PC-3 (cell line): ENCODE measurements at regions not wholly inside any gene's neighbourhood (a gene's known extent, or its start where the extent isn't known, plus 50 kb on each side); places are given as distances from the start of the nearest gene placed in this dataset.

Experiments used
- ATAC-seq: fragments of 200-7000 bp; cut with Tn5 transposase; 2 replicates; pipeline ENCODE4 v1.9.1; 2020; ENCODE audit warnings: mild to moderate bottlenecking, moderate library complexity
- BruUV-seq: library from RNA; stranded (reverse); fragments of 400-500 nt; replicated peaks from 2 replicates; lab custom pipeline; 2021; lab: Mats Ljungman, UMichigan
- CTCF ChIA-PET: fragments of 300-600 bp; sonication (Branson Sonifier 250); formaldehyde crosslinking; loops from one replicate; lab custom pipeline; 2022; ENCODE audit warnings: antibody characterized with exemption; lab: Charles Lee
- POLR2A ChIA-PET: fragments of 300-600 bp; sonication (Branson Sonifier 250); formaldehyde crosslinking; loops from one replicate; lab custom pipeline; 2022; ENCODE audit warnings: antibody characterized with exemption; ENCODE audit not compliant: unreplicated experiment; lab: Charles Lee
- DNase-seq: peaks from one replicate; pipeline ENCODE4 v3.0.0-alpha.2; 2015
- H2AFZ ChIP-seq: fragments of 300-600 bp; sonication (generic); 2 replicates; pipeline ENCODE4 v1.6.0; 2016; ENCODE audit warnings: antibody characterized with exemption, low read length
- H3F3A ChIP-seq: fragments of 300-600 bp; sonication (generic); one replicate; pipeline ENCODE4 v1.6.0; 2017; ENCODE audit warnings: antibody characterized with exemption, low read length, control low read depth, mild to moderate bottlenecking; ENCODE audit not compliant: unreplicated experiment
- H3K27ac ChIP-seq: fragments of 300-600 bp; sonication (generic); 2 replicates; pipeline ENCODE4 v1.5.1; 2016; ENCODE audit warnings: mild to moderate bottlenecking, low read length
- H3K27me3 ChIP-seq: fragments of 300-600 bp; sonication (generic); 2 replicates; pipeline ENCODE4 v1.6.1; 2016; ENCODE audit warnings: low read length, mixed read lengths
- H3K36me3 ChIP-seq: fragments of 300-600 bp; sonication (generic); 2 replicates; pipeline ENCODE4 v1.6.1; 2016; ENCODE audit warnings: low read depth, mixed run types, low read length, mixed read lengths
- H3K4me1 ChIP-seq: fragments of 300-600 bp; sonication (generic); 2 replicates; pipeline ENCODE4 v1.5.1; 2016; ENCODE audit warnings: low read length; ENCODE audit not compliant: insufficient read depth
- H3K4me2 ChIP-seq: fragments of 300-600 bp; sonication (generic); 2 replicates; pipeline ENCODE4 v1.6.0; 2016; ENCODE audit warnings: low read length
- H3K4me3 ChIP-seq: fragments of 300-600 bp; sonication (generic); 2 replicates; pipeline ENCODE4 v1.5.1; 2016; ENCODE audit warnings: mild to moderate bottlenecking, low read length, mixed read lengths
- H3K79me2 ChIP-seq: fragments of 300-600 bp; sonication (generic); 2 replicates; pipeline ENCODE4 v1.6.1; 2017; ENCODE audit warnings: low read length, mixed read lengths
- H3K9ac ChIP-seq: fragments of 300-600 bp; sonication (generic); 2 replicates; pipeline ENCODE4 v1.6.0; 2016; ENCODE audit warnings: mild to moderate bottlenecking, low read length
- H3K9me2 ChIP-seq: fragments of 300-600 bp; sonication (generic); replicated peaks from 2 replicates; pipeline ENCODE4 v1.6.1; 2016; ENCODE audit warnings: mixed run types, low read length, mixed read lengths
- H3K9me3 ChIP-seq: fragments of 300-600 bp; sonication (generic); 2 replicates; pipeline ENCODE4 v1.6.1; 2016; ENCODE audit warnings: low read length, mixed read lengths
- H4K20me1 ChIP-seq: fragments of 300-600 bp; sonication (generic); 2 replicates; pipeline ENCODE4 v1.6.1; 2016; ENCODE audit warnings: low read length, mixed read lengths
- CTCF ChIP-seq: fragments of 300-600 bp; sonication (generic); conservative IDR thresholded peaks from 2 replicates; pipeline ENCODE4 v1.5.1; 2017; ENCODE audit warnings: antibody characterized with exemption, low read depth, mild to moderate bottlenecking, low read length
- EZH2 ChIP-seq: fragments of 300-600 bp; sonication (generic); IDR thresholded peaks from one replicate; pipeline ENCODE4 v1.6.1; 2017; ENCODE audit warnings: antibody characterized with exemption, mild to moderate bottlenecking, low read length; ENCODE audit not compliant: unreplicated experiment
- EZH2phosphoT487 ChIP-seq: fragments of 300-600 bp; sonication (generic); IDR thresholded peaks from 2 replicates; pipeline ENCODE4 v1.6.1; 2018; ENCODE audit warnings: mild to moderate bottlenecking, antibody characterized with exemption, low read length, borderline replicate concordance
- intact Hi-C: fragments of 100-400 bp; cut with micrococcal nuclease; formaldehyde crosslinking; loops from 2 replicates; pipeline ENCODE4 v1.9.0; 2023

- Histone ChIP-seq H3K79me2 (no peaks in the 10 kb centered on the region), H3K36me3 (no peaks in the 10 kb centered on the region), H3F3A (no peaks in the 10 kb centered on the region), H3K9me3 (no peaks in the 10 kb centered on the region), H2AFZ (no peak overlapping the region), H3K27me3 (peaks cover 4% of the 10 kb centered on the region), H3K4me2 (no peak overlapping the region), H3K27ac (no peak overlapping the region), H4K20me1 (no peaks in the 10 kb centered on the region), H3K4me3 (no peak overlapping the region), H3K9ac (no peak overlapping the region), H3K4me1 (peaks cover 12% of the 10 kb centered on the region), H3K9me2 (no peaks in the 10 kb centered on the region)
- TF ChIP-seq EZH2 (no peak), EZH2phosphoT487 (no peak), CTCF (no peak)
- ChIA-PET POLR2A (no interaction called here), CTCF (interaction anchor here (0.5 to 0.9 kb wide), 2 partner anchors 123 to 437 kb away, joined by 3 read pairs; no protein-coding TSS in a partner anchor)
- ATAC-seq (no peak), DNase-seq (no peak)
- no TSS peak for BruUV-seq
- intact Hi-C loops: no loop called here
Observed at GRCh38 chr1:214208460-214208859, 72.5 kb upstream of the SMYD2 start.

- H3K9ac ChIP-seq: no peak overlapping the region
- no TSS peak for BruUV-seq
- H3K36me3 ChIP-seq: no peaks in the 10 kb centered on the region
- no peak overlapping the region for H3K4me3 ChIP-seq
- intact Hi-C loops: no loop called here
- peaks cover 4% of the 10 kb centered on the region; the same call in 1 of the 2 replicates for H3K27me3 ChIP-seq
- no peak overlapping the region for H2AFZ ChIP-seq
- H3K27ac ChIP-seq: no peak overlapping the region
- H3K9me2 ChIP-seq: no peaks in the 10 kb centered on the region
- POLR2A ChIA-PET: no interaction called here
- TF ChIP-seq EZH2phosphoT487: no peak
- no peak for TF ChIP-seq EZH2
- TF ChIP-seq CTCF: no peak
- H4K20me1 ChIP-seq: no peaks in the 10 kb centered on the region
- DNase-seq (no peak), ATAC-seq (no peak)
- CTCF ChIA-PET: no interaction called here
- H3K79me2 ChIP-seq: no peaks in the 10 kb centered on the region
- no peak overlapping the region for H3K4me2 ChIP-seq
- no peaks in the 10 kb centered on the region for H3F3A ChIP-seq
- H3K4me1 ChIP-seq: peaks cover 20% of the 10 kb centered on the region
- no peaks in the 10 kb centered on the region for H3K9me3 ChIP-seq
Observed at GRCh38 chr1:214209260-214209808, 71.6 kb upstream of the SMYD2 start.

- peak overlapping the region; percentile 0; the same call in 1 of the 2 replicates for H3K4me3 ChIP-seq
- H3K4me1 ChIP-seq: peaks cover 56% of the 10 kb centered on the region
- no TSS peak for BruUV-seq
Observed at GRCh38 chr1:214213136-214213535, 67.8 kb upstream of the SMYD2 start.

More at GRCh38 chr1:214213136-214213535, 67.8 kb upstream of the SMYD2 start:
- no peaks in the 10 kb centered on the region for H3K9me2 ChIP-seq
- H4K20me1 ChIP-seq: no peaks in the 10 kb centered on the region
- no peaks in the 10 kb centered on the region for H3K9me3 ChIP-seq
- no peaks in the 10 kb centered on the region for H3F3A ChIP-seq
- H3K79me2 ChIP-seq: no peaks in the 10 kb centered on the region
- H3K4me2 ChIP-seq: peak overlapping the region; percentile 84
- DNase-seq (peak; percentile 94), ATAC-seq (peak; percentile 84)
- CTCF ChIA-PET: interaction anchor here (0.6 to 2.2 kb wide), 4 partner anchors 111 to 120 kb away, joined by 3 to 53 read pairs (median 3); no protein-coding TSS in a partner anchor
- TF ChIP-seq EZH2 (no peak), EZH2phosphoT487 (no peak), CTCF (no peak)
- POLR2A ChIA-PET: no interaction called here
- no peaks in the 10 kb centered on the region for H3K27me3 ChIP-seq
- intact Hi-C loops: loop anchor here (5.0 kb wide), 1 partner anchor 414 kb away; no protein-coding TSS in a partner anchor
- H2AFZ ChIP-seq: no peak overlapping the region
- H3K27ac ChIP-seq: peak overlapping the region; percentile 19; the same call in 1 of the 2 replicates
- no peak overlapping the region for H3K9ac ChIP-seq
- no peaks in the 10 kb centered on the region for H3K36me3 ChIP-seq
